ENCODE measurements at regions not wholly inside any gene's neighbourhood (a gene's known extent, or its start where the extent isn't known, plus 50 kb on each side); places are given as distances from the start of the nearest gene placed in this dataset.
A peak's percentile ranks its signal among the peaks of the same experiment; 100 is the strongest.

GRCh38 chr19:28218728-28219127 is 994.2 kb downstream of the UQCRFS1 start:
- DNase-seq (ENCODE audit: low read depth), result no peak
- H3K4me3 ChIP-seq (ENCODE audit: low read depth, low read length), result no peak overlapping the region
- TF ChIP-seq POLR2A (IDR thresholded peaks at IDR 0.05; ENCODE audit: extremely low read depth, insufficient read length) (no peak), CTCF (IDR thresholded peaks at IDR 0.05; ENCODE audit: low read depth, low read length) (no peak), MAX (IDR thresholded peaks at IDR 0.05; ENCODE audit: low read depth, low read length) (no peak), MYC (IDR thresholded peaks at IDR 0.05; ENCODE audit: low read depth, low read length) (no peak)

GRCh38 chr19:28217022-28217421 is 995.9 kb downstream of the UQCRFS1 start:
- no peak overlapping the region for H3K4me3 ChIP-seq (ENCODE audit: low read depth, low read length)
- TF ChIP-seq POLR2A (IDR thresholded peaks at IDR 0.05; ENCODE audit: extremely low read depth, insufficient read length), result no peak
- TF ChIP-seq MAX (IDR thresholded peaks at IDR 0.05; ENCODE audit: low read depth, low read length), result no peak
- no peak for TF ChIP-seq MYC (IDR thresholded peaks at IDR 0.05; ENCODE audit: low read depth, low read length)
- TF ChIP-seq CTCF (IDR thresholded peaks at IDR 0.05; ENCODE audit: low read depth, low read length), result no peak
- DNase-seq (ENCODE audit: low read depth), result no peak

- no peak for TF ChIP-seq CTCF (IDR thresholded peaks at IDR 0.05; ENCODE audit: low read depth, low read length)
- no peak for TF ChIP-seq POLR2A (IDR thresholded peaks at IDR 0.05; ENCODE audit: extremely low read depth, insufficient read length)
- TF ChIP-seq MAX (IDR thresholded peaks at IDR 0.05; ENCODE audit: low read depth, low read length), result no peak
- TF ChIP-seq MYC (IDR thresholded peaks at IDR 0.05; ENCODE audit: low read depth, low read length), result no peak
- DNase-seq (ENCODE audit: low read depth), result peak; percentile 23
- no peak overlapping the region for H3K4me3 ChIP-seq (ENCODE audit: low read depth, low read length)
Measured at GRCh38 chr19:28213470-28214082, 999.4 kb downstream of the UQCRFS1 start.

GRCh38 chr19:28210886-28211285 is 1002.1 kb downstream of the UQCRFS1 start:
- no peak overlapping the region for H3K4me3 ChIP-seq (ENCODE audit: low read depth, low read length)
- no peak for TF ChIP-seq MYC (IDR thresholded peaks at IDR 0.05; ENCODE audit: low read depth, low read length)
- TF ChIP-seq POLR2A (IDR thresholded peaks at IDR 0.05; ENCODE audit: extremely low read depth, insufficient read length), result no peak
- no peak for TF ChIP-seq MAX (IDR thresholded peaks at IDR 0.05; ENCODE audit: low read depth, low read length)
- TF ChIP-seq CTCF (IDR thresholded peaks at IDR 0.05; ENCODE audit: low read depth, low read length), result no peak
- DNase-seq (ENCODE audit: low read depth), result no peak

- TF ChIP-seq POLR2A (IDR thresholded peaks at IDR 0.05; ENCODE audit: extremely low read depth, insufficient read length) (no peak), CTCF (IDR thresholded peaks at IDR 0.05; ENCODE audit: low read depth, low read length) (no peak), MAX (IDR thresholded peaks at IDR 0.05; ENCODE audit: low read depth, low read length) (no peak), MYC (IDR thresholded peaks at IDR 0.05; ENCODE audit: low read depth, low read length) (no peak)
- no peak overlapping the region for H3K4me3 ChIP-seq (ENCODE audit: low read depth, low read length)
- peak; percentile 22 for DNase-seq (ENCODE audit: low read depth)
Measured at GRCh38 chr19:28208745-28209144, 1004.2 kb downstream of the UQCRFS1 start.
